Uterus (tissue), 3 donors: ENCODE measurements at regions not wholly inside any gene's neighbourhood (a gene's known extent, or its start where the extent isn't known, plus 50 kb on each side); places are given as distances from the start of the nearest gene placed in this dataset.
"Not testable (repeated sequence)": the region's sequence is repeated elsewhere in the genome, so short reads cannot be mapped to it uniquely, and the experiment has no call there.

Experiments used
- DNase-seq, 2 donors: peaks; one replicate each; pipeline ENCODE4 v3.0.0-alpha.2; 2019 to 2020
- H3K27ac ChIP-seq, 2 donors: fragments of 200-600 bp; sonication (generic); 1 replicate in 1 of 2; 2 replicates in 1 of 2; pipeline ENCODE4 v1.5.1; 2016 to 2018
- H3K27me3 ChIP-seq, 2 donors: fragments of 200-600 bp; sonication (generic); one replicate each; pipeline ENCODE4 v1.5.1; 2018 to 2019; ENCODE audit warnings: control low read depth in 1 of 2
- H3K36me3 ChIP-seq, 2 donors: fragments of 200-600 bp; sonication (generic); one replicate each; pipeline ENCODE4 v1.5.1; 2019; ENCODE audit warnings: control low read depth in 1 of 2
- H3K4me1 ChIP-seq, 2 donors: fragments of 200-600 bp; sonication (generic); one replicate each; pipeline ENCODE4 v1.5.1; 2018 to 2019; ENCODE audit warnings: control low read depth in 1 of 2
- H3K4me3 ChIP-seq, 2 donors: fragments of 200-600 bp; sonication (generic); 1 replicate in 1 of 2; 2 replicates in 1 of 2; pipeline ENCODE4 v1.5.1; 2018 to 2019; ENCODE audit warnings: mild to moderate bottlenecking in 1 of 2
- H3K9me3 ChIP-seq, 2 donors: fragments of 200-600 bp; sonication (generic); one replicate each; pipeline ENCODE4 v1.5.1; 2019; ENCODE audit warnings: control low read depth in 1 of 2
- POLR2A ChIP-seq, 2 donors: fragments of 450-650 bp; IDR thresholded peaks; one replicate each; pipeline ENCODE4 v1.6.1; 2016; ENCODE audit warnings: antibody characterized with exemption in 2 of 2, mild to moderate bottlenecking in 1 of 2, moderate library complexity in 1 of 2
- intact Hi-C: fragments of 100-400 bp; cut with DNase I; formaldehyde crosslinking; loops from one replicate; pipeline ENCODE4 v1.15.1; 2023; ENCODE audit warnings: low total_unique reads
- TF ChIP-seq, protein P1 (sequence below), 4 experiments: fragments of 200-600 bp in 2 of 4; fragments of 450-650 bp in 2 of 4; sonication (generic) in 2 of 4; IDR thresholded peaks; one replicate each; pipeline ENCODE4 v1.5.1; 2016 to 2019; ENCODE audit warnings: antibody characterized with exemption in 4 of 4, mild to moderate bottlenecking in 2 of 4, moderate library complexity in 1 of 4
- donor health status: DM: yes; HTN: yes; CAD: no.

- no peaks in the 10 kb centered on the region for H3K36me3 ChIP-seq
- no peak overlapping the region for H3K4me3 ChIP-seq
- TF ChIP-seq POLR2A (IDR thresholded peaks at IDR 0.05) = no peak
- TF ChIP-seq, protein P1, sequence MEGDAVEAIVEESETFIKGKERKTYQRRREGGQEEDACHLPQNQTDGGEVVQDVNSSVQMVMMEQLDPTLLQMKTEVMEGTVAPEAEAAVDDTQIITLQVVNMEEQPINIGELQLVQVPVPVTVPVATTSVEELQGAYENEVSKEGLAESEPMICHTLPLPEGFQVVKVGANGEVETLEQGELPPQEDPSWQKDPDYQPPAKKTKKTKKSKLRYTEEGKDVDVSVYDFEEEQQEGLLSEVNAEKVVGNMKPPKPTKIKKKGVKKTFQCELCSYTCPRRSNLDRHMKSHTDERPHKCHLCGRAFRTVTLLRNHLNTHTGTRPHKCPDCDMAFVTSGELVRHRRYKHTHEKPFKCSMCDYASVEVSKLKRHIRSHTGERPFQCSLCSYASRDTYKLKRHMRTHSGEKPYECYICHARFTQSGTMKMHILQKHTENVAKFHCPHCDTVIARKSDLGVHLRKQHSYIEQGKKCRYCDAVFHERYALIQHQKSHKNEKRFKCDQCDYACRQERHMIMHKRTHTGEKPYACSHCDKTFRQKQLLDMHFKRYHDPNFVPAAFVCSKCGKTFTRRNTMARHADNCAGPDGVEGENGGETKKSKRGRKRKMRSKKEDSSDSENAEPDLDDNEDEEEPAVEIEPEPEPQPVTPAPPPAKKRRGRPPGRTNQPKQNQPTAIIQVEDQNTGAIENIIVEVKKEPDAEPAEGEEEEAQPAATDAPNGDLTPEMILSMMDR (IDR thresholded peaks at IDR 0.05) = no peak
- H3K9me3 ChIP-seq = no peaks in the 10 kb centered on the region
- H3K4me1 ChIP-seq = no peaks in the 10 kb centered on the region
- intact Hi-C loops = no loop called here
- H3K27ac ChIP-seq = no peak overlapping the region
- DNase-seq = no peak
- no peaks in the 10 kb centered on the region for H3K27me3 ChIP-seq
Measured at GRCh38 chr18:41642756-41643155, 312.3 kb upstream of the PIK3C3 start.

GRCh38 chr18:41639218-41639617 lies 315.8 kb upstream of the PIK3C3 start:
- Histone ChIP-seq H3K4me3 (no peak overlapping the region), H3K27ac (no peak overlapping the region), H3K36me3 (no peaks in the 10 kb centered on the region), H3K27me3 (no peaks in the 10 kb centered on the region), H3K4me1 (no peaks in the 10 kb centered on the region), H3K9me3 (no peaks in the 10 kb centered on the region)
- TF ChIP-seq, protein P1 (IDR thresholded peaks at IDR 0.05) = no peak
- TF ChIP-seq POLR2A (IDR thresholded peaks at IDR 0.05) = no peak
- no peak for DNase-seq
- intact Hi-C loops = no loop called here

- H3K27ac ChIP-seq, H3K4me1 ChIP-seq, H3K4me3 ChIP-seq, intact Hi-C loops, H3K9me3 ChIP-seq, H3K36me3 ChIP-seq, DNase-seq, H3K27me3 ChIP-seq: not testable (repeated sequence)
Measured at GRCh38 chr18:41631723-41632285, 323.2 kb upstream of the PIK3C3 start.

DNA sequence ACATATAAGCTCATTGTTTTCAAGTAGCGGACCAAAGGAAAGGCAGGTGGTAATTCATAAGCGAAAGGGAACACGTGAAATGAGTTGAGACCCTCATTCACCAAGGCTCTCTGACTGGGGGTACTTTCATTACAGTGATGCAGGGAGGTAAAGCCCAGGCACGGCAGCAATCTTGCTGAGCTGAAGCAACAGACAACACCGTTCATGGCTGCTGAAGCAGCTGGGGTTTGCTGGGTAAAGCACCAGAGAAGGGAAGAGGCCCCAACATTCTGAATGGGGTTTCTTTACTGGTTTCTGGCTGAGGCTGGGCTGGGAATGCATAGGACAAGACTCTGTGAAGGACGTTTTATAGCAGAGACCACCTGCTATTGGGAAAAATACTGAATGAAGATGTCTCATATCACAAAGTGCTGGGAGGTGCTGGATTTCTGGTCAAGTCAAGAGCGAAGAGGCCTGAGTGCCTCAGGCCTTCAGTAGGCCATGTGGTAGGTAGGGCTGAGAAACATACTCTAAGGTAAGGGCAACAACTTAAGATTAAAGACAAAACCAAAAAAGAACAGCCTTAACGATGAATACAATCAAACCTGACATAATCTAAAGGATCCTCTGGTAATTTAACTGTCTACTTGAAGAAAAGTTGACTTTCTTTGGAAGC lies 324.7 kb upstream of the PIK3C3 start:
- no peak for TF ChIP-seq POLR2A (IDR thresholded peaks at IDR 0.05)
- TF ChIP-seq, protein P1 (IDR thresholded peaks at IDR 0.05) = no peak
- no peak overlapping the region for H3K27ac ChIP-seq
- no peak overlapping the region for H3K4me3 ChIP-seq
- intact Hi-C loops = no loop called here
- DNase-seq = no peak
- H3K36me3 ChIP-seq = no peaks in the 10 kb centered on the region
- no peaks in the 10 kb centered on the region for H3K27me3 ChIP-seq
- no peaks in the 10 kb centered on the region for H3K9me3 ChIP-seq
- H3K4me1 ChIP-seq = no peaks in the 10 kb centered on the region

DNA sequence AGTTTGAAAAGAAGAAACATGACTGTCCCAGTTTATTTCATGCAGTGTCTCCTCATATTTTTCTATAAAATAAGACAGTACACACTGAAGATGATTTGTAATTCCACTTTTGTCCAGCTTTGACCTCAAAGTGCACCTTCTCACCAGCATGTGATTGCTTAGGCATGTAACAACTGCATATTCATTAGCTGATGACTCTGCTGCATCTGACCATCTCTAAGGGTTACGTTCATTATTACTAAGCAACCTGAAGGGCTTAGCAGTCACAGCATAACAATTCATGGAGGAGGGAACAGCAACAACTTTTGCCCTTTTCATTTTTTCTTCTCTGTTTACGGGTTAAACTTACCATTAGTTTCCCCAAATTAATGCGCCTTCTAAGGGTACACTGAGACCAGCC lies 330.6 kb upstream of the PIK3C3 start:
- Histone ChIP-seq H3K27ac (no peak overlapping the region), H3K4me3 (no peak overlapping the region), H3K4me1 (no peaks in the 10 kb centered on the region), H3K36me3 (no peaks in the 10 kb centered on the region), H3K9me3 (no peaks in the 10 kb centered on the region), H3K27me3 (no peaks in the 10 kb centered on the region)
- intact Hi-C loops = no loop called here
- TF ChIP-seq, protein P1 (IDR thresholded peaks at IDR 0.05) = no peak
- no peak for TF ChIP-seq POLR2A (IDR thresholded peaks at IDR 0.05)
- no peak for DNase-seq
